ENCODE measurements at regions not wholly inside any gene's neighbourhood (a gene's known extent, or its start where the extent isn't known, plus 50 kb on each side); places are given as distances from the start of the nearest gene placed in this dataset.

DNA sequence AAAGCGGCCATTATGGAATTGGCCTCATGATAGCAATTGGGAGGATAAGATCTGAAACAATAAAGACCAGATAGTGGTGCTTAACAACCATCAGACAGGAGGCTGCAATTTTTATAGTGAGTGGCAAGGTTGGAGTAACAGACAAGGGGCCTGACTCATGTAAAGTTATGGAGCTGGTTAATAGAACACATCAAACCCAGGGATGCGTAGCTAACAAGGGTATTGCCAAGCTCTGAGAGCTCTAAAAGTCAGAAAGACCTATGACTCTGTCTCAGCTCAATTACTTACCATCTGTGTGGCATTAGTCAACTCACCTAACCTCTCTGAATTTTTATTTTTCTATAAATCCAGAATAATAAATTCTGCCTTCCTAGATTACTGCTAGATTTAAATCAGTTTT lies 1731.5 kb upstream of the FLRT2 start:
- no peak for TF ChIP-seq POLR2A (IDR thresholded peaks at IDR 0.05; ENCODE audit: low read length)
- no peak for TF ChIP-seq GATA1 (IDR thresholded peaks at IDR 0.05; ENCODE audit: low read depth, low read length)
- no peak for DNase-seq

DNA sequence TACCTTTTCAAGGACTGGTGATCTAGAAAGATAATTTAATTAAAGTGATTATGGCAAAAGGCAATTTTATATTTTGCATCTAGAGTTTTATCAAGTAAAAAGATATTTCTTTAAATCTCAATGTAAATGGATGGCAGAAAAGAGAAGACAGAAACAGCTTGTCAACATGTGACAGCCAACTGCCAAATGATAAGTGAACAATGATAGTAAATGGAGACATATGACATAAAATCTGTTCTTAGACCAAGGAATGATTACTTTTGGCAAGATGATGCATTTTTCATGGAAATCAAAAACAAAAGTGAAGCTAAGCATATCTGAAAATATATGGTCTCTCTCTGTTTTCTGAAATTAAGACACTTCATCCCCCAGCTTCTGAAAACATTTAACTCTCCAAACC lies 1730.7 kb upstream of the FLRT2 start:
- TF ChIP-seq GATA1 (IDR thresholded peaks at IDR 0.05; ENCODE audit: low read depth, low read length) (no peak), POLR2A (IDR thresholded peaks at IDR 0.05; ENCODE audit: low read length) (no peak)
- no peak for DNase-seq

DNA sequence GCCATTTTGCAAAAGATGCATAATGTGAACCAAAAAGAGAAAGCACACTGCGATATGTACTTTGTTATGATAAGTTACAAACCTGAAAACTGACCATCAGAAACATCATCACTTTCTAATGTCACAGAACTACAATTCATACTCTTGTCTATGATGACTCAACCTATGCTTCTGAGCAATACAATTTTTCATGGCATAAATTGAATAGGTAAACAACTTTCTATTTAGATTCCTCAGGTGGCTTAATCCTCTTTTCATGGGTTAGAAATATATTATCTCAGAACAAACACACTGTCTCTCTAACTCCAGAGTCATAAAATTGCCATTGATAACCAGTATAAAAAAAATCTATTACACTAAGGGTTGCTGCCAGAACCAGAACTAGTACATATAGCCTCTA lies 1715.0 kb upstream of the FLRT2 start:
- TF ChIP-seq POLR2A (IDR thresholded peaks at IDR 0.05; ENCODE audit: low read length): no peak
- no peak for TF ChIP-seq GATA1 (IDR thresholded peaks at IDR 0.05; ENCODE audit: low read depth, low read length)

DNA sequence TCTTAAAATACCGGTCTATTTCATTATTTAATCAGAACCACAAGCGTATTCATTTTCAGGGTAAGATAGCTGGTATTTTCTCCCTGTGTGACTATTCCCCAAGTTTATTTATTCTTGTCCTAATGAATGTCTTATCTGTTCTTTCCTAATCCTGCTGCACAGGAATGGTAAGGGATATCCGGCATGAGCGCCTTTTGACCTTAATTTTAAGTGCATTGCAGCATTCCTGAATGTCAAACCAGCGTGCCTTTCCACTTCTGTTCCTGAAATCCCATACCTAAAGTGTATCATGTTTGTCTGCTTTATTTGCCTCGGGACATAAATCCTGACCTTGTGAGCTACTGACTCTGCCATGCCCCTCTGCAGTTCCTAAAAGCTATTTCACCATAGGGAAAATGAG lies 1713.2 kb upstream of the FLRT2 start:
- TF ChIP-seq GATA1 (IDR thresholded peaks at IDR 0.05; ENCODE audit: low read depth, low read length) (no peak), POLR2A (IDR thresholded peaks at IDR 0.05; ENCODE audit: low read length) (no peak)

More for the DNA sequence above, 1715.0 kb upstream of the FLRT2 start:
- DNase-seq: no peak

DNA sequence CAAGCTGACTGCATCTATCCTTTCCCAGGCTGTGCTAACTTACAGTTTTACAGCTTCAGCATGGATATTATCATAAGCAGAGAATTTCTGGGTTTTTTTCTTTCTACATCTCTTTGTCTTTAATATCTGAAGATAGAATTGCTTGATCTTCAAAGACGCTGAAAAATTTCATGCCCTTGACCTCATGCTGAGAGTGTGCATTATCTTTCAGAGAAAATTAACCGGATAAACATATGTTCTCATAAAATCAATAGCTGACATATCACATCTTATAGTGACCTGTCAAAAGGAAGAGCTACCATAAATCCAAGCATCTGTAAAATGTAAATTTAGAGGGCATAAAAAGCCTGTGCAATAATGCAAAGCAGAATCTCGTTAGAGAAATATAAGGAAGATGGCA lies 1704.1 kb upstream of the FLRT2 start:
- TF ChIP-seq GATA1 (IDR thresholded peaks at IDR 0.05; ENCODE audit: low read depth, low read length) (no peak), POLR2A (IDR thresholded peaks at IDR 0.05; ENCODE audit: low read length) (no peak)
- no peak for DNase-seq

More for the DNA sequence above, 1713.2 kb upstream of the FLRT2 start:
- DNase-seq: no peak

DNA sequence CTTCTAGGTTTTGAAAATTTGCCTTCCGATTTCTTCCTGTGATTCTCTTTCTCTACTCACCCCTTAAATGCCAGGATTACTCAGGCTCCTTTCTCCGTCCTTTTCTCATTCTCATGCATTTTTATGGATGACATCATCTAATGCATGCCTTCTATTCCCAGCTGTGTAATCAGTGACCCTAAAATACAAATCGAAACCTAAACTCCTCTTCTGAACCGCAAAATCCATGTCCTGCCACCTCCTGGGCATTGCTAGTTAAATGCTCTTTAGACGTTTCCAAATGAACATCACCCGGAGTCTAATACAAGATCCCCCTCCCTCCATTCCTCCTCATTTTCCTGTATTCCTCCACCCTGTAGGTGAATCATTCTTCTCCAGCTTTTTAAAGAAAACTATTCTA lies 1703.1 kb upstream of the FLRT2 start:
- no peak for DNase-seq
- no peak for TF ChIP-seq GATA1 (IDR thresholded peaks at IDR 0.05; ENCODE audit: low read depth, low read length)
- TF ChIP-seq POLR2A (IDR thresholded peaks at IDR 0.05; ENCODE audit: low read length): no peak

DNA sequence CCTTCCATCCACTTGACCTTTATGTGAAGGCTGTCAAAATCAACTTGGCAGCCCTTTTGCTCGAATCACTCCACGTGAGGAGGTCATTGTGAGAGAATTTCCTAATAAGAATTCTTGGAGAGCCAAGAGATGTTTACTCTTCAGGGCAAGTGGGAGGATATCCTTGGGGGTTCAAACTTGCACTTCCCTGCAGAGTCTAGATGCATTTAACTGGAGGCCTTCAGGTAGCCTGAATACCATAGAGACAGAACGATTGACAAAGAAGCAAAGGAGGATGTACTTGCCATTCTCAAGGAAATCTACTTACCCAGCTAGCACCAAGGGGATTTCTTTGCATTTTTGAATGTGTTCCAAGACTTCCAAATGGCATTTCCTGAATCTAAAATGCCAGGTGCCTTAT lies 1702.6 kb upstream of the FLRT2 start:
- TF ChIP-seq POLR2A (IDR thresholded peaks at IDR 0.05; ENCODE audit: low read length) (no peak), GATA1 (IDR thresholded peaks at IDR 0.05; ENCODE audit: low read depth, low read length) (no peak)
- no peak for DNase-seq

DNA sequence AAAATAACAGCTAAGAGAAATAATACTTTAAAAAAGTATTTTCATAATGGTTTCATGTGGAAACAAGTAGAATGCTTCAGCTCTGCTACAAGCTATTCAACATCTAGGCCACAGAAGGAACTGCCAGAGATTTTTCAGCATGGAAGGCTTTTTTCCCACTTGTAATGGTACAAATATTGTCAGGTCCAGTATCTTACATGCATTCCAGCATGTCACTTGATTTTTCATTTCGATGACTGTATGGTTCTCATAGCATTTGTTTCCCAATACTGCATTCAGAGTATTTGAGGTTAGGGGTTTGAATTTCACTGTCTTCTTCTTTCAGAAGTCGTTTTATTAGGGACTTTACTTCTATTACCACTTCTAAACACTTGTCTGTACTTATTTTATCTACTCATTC lies 1701.5 kb upstream of the FLRT2 start:
- TF ChIP-seq POLR2A (IDR thresholded peaks at IDR 0.05; ENCODE audit: low read length): no peak
- TF ChIP-seq GATA1 (IDR thresholded peaks at IDR 0.05; ENCODE audit: low read depth, low read length): no peak
- no peak for DNase-seq

DNA sequence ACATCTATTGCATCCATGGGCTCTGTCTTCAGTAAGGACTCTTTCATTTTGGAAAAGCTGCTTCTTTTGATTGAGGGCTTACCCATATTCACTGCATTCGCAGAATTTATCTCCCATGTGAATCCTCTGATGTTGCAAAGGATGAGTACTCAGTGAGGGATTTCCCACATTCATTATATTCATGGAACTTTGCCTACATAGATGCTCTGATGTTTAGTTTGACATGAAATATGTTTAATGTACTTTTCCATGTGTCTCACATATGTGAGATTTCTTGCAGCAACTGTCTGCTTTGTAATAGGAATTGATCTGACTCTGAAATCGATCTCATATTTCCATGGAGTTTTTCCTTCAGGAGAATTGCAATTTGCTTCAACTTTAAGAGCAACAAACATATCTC lies 1699.6 kb upstream of the FLRT2 start:
- DNase-seq: no peak
- TF ChIP-seq POLR2A (IDR thresholded peaks at IDR 0.05; ENCODE audit: low read length) (no peak), GATA1 (IDR thresholded peaks at IDR 0.05; ENCODE audit: low read depth, low read length) (no peak)

DNA sequence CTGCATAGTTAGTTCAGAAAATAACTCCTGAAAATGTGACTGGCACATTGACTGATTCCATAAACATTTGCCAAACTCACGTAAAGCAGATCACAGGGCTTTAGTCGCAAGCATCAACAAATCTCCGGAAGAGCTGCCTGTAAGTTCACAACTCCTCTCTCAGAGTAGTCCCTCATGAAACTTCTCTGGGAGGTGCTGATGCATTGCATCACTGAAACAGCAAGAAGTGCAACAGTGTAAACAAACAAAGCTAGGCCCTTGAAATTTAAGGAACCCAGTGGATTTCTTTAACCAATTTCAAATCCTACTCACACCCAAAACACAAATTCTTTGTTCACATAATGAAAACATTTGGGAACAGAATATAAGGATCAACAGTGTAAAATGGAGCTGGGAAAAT lies 1691.7 kb upstream of the FLRT2 start:
- DNase-seq: no peak
- no peak for TF ChIP-seq GATA1 (IDR thresholded peaks at IDR 0.05; ENCODE audit: low read depth, low read length)
- TF ChIP-seq POLR2A (IDR thresholded peaks at IDR 0.05; ENCODE audit: low read length): no peak

DNA sequence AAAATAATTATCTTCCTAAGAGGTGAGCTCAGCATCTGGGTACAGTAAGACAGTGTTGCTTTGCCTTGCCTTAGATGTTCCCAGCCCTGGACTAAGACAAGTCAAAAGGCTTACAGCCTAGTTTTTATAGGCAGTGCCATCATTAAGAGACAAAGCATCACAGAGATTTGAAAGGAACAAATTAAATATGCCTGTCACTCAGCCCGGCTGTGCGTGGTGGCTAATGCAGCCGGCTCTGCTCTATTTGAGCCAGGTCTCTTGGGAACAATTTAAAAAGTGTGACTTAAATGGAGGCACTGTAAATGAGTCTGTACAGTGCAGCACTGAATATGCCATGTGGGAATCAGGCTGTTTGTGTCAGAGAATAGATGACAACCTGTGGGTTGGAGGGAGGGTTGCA lies 1687.4 kb upstream of the FLRT2 start:
- no peak for DNase-seq
- no peak for TF ChIP-seq GATA1 (IDR thresholded peaks at IDR 0.05; ENCODE audit: low read depth, low read length)
- TF ChIP-seq POLR2A (IDR thresholded peaks at IDR 0.05; ENCODE audit: low read length): no peak

DNA sequence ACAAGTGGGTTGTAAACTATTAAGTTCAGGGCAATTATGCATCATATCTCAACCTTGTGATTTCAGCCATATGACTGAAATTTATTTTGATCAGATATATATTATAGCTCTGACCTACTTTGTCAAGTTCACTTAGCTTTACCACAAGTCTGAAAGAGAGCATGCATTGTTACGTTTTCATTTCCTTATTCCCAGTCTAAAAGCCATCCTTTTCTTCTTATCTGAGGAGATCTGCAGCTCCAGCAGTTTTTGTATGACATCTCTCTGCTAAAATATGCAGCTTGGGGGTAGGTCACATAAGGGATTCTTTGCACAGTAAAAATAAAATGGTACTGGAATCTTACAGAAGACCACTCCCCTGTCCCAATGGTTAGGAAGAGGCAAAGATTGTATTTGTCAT lies 1682.8 kb upstream of the FLRT2 start:
- TF ChIP-seq POLR2A (IDR thresholded peaks at IDR 0.05; ENCODE audit: low read length) (no peak), GATA1 (IDR thresholded peaks at IDR 0.05; ENCODE audit: low read depth, low read length) (no peak)
- DNase-seq: no peak

DNA sequence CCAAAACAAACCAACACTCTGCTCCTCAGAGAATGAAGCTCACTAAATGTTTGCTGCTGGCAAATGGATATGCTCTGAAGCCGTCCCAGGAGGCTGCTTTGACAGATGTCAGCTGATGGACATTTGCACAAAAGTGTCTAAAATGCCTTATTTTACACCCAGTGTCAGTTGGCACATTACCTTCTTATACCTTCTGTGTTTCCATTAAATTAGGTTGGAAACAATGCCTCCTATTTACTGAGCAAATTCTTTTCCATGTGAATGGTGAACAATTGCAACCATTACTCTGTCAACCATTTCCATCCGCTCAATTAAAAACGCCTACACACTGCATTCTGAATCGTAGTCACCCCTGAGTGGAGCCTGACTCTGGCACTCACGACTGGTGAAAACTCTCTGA lies 1679.9 kb upstream of the FLRT2 start:
- DNase-seq: no peak
- TF ChIP-seq POLR2A (IDR thresholded peaks at IDR 0.05; ENCODE audit: low read length) (no peak), GATA1 (IDR thresholded peaks at IDR 0.05; ENCODE audit: low read depth, low read length) (no peak)

DNA sequence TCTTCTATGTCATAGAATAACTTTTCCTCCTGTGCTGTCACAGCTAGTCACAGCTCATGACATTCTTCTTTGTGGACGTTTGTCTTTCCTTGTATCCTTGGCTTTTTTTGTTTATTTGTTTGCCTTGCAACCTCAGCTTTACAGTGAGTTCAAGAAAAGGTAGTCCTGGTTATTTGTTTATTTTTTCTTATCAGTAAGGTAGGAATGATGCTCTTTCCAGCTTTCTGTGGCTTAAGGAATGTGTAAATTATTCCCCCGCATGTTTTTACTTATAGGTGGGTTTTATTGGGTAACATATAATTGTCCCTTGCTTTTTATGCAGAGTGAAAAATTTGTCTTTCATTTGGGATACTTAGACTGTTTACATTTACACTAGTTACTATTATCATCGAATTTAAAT lies 1673.6 kb upstream of the FLRT2 start:
- TF ChIP-seq GATA1 (IDR thresholded peaks at IDR 0.05; ENCODE audit: low read depth, low read length) (no peak), POLR2A (IDR thresholded peaks at IDR 0.05; ENCODE audit: low read length) (no peak)
- DNase-seq: no peak

DNA sequence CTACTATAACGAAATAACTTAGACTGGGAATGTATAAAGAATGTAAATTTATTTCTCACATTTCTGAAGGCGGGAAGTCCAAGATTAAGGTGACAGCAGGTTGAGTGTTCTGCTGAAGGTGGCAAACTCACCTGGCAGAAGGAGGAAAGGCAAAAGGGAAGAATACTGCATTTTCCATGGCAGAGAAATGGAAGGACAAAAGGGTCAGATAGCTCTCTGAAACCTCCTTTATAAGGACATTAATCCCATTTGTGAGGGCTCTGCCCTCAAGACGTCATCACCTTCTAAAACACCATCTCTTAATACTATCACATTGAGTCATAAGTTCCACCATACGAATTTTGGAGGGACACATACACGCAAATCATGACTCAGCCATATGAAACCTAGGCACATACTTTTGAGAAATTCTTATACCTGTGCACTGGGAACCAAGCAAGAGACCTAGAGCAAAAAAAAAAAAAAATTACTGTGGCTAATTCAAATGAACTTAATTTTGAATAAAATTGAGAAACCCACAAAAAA lies 1669.3 kb upstream of the FLRT2 start:
- TF ChIP-seq GATA1 (IDR thresholded peaks at IDR 0.05; ENCODE audit: low read depth, low read length): no peak
- DNase-seq: no peak

Data from erythroblast (primary cell).